HAP-1 (cell line): ENCODE measurements at regions not wholly inside any gene's neighbourhood (a gene's known extent, or its start where the extent isn't known, plus 50 kb on each side); places are given as distances from the start of the nearest gene placed in this dataset.
"Not testable (repeated sequence)": the region's sequence is repeated elsewhere in the genome, so short reads cannot be mapped to it uniquely, and the experiment has no call there.

ENCODE experiments used
- DNase-seq, 2 experiments: peaks; one replicate each; pipeline ENCODE4 v3.0.0-alpha.2; 2016 to 2020; ENCODE audit warnings: low spot score in 2 of 2
- H3K27me3 ChIP-seq: fragments of 250-450 bp; sonication (Bioruptor Pico); 2 replicates; pipeline ENCODE4 v1.5.1; 2020; ENCODE audit warnings: low read depth, mild to moderate bottlenecking, moderate library complexity
- H3K36me3 ChIP-seq: fragments of 250-450 bp; sonication (Bioruptor Pico); replicated peaks from 2 replicates; pipeline ENCODE4 v1.5.1; 2020; ENCODE audit warnings: mild to moderate bottlenecking
- H3K4me1 ChIP-seq: fragments of 250-450 bp; sonication (Bioruptor Pico); 2 replicates; pipeline ENCODE4 v1.5.1; 2020; ENCODE audit warnings: mild to moderate bottlenecking
- H3K4me3 ChIP-seq: fragments of 250-450 bp; sonication (Bioruptor Pico); 2 replicates; pipeline ENCODE4 v1.5.1; 2020; ENCODE audit warnings: mild to moderate bottlenecking, moderate library complexity
- H3K9me3 ChIP-seq: fragments of 250-450 bp; sonication (Bioruptor Pico); 2 replicates; pipeline ENCODE4 v1.5.1; 2020; ENCODE audit warnings: mild to moderate bottlenecking, moderate library complexity
- in situ Hi-C: fragments of 300-500 bp; cut with MboI; formaldehyde crosslinking; loops from 3 replicates; pipeline ENCODE4 v1.14.3; 2020; ENCODE audit warnings: low sequenced_read_pairs, inconsistent platforms, mixed read lengths

GRCh38 chr6:80921861-80922460 lies 815.5 kb downstream of the BCKDHB start:
- Histone ChIP-seq H3K4me3 (no peak overlapping the region), H3K36me3 (no peaks in the 10 kb centered on the region), H3K9me3 (no peaks in the 10 kb centered on the region), H3K4me1 (no peaks in the 10 kb centered on the region), H3K27me3 (no peaks in the 10 kb centered on the region)
- DNase-seq, result no peak
- in situ Hi-C loops, result no loop called here

DNA sequence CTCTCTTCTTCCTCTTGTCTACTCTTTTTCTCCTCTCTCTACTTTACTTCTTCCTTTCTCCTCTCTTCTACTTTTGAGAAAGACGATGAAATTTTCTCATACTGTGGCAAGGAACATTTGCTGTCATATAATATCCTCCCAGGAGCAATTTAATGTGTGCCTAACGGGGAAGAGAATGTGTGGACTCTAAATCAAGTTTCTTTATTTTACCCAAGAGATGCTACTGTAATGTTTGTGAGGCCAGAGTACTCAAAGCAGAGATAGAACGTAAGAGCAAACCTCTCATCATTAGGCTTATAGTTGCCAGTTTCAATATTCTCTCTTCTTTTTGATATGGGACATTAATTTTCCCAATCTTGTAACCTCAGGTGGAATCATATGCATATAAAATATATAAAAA lies 801.4 kb downstream of the BCKDHB start:
- H3K27me3 ChIP-seq, result no peaks in the 10 kb centered on the region
- DNase-seq, result no peak
- no peak overlapping the region for H3K4me3 ChIP-seq
- no peaks in the 10 kb centered on the region for H3K4me1 ChIP-seq
- H3K36me3 ChIP-seq, result no peaks in the 10 kb centered on the region
- in situ Hi-C loops, result no loop called here
- no peaks in the 10 kb centered on the region for H3K9me3 ChIP-seq

GRCh38 chr6:80903711-80904110 lies 797.2 kb downstream of the BCKDHB start:
- no peaks in the 10 kb centered on the region for H3K36me3 ChIP-seq
- H3K27me3 ChIP-seq, result no peaks in the 10 kb centered on the region
- in situ Hi-C loops, result no loop called here
- no peaks in the 10 kb centered on the region for H3K4me1 ChIP-seq
- H3K9me3 ChIP-seq, result no peaks in the 10 kb centered on the region
- DNase-seq, result no peak
- no peak overlapping the region for H3K4me3 ChIP-seq

- DNase-seq, result no peak
- no peak overlapping the region for H3K4me3 ChIP-seq
- in situ Hi-C loops, result no loop called here
Measured at GRCh38 chr6:80886475-80886874, 780.0 kb downstream of the BCKDHB start.

DNA sequence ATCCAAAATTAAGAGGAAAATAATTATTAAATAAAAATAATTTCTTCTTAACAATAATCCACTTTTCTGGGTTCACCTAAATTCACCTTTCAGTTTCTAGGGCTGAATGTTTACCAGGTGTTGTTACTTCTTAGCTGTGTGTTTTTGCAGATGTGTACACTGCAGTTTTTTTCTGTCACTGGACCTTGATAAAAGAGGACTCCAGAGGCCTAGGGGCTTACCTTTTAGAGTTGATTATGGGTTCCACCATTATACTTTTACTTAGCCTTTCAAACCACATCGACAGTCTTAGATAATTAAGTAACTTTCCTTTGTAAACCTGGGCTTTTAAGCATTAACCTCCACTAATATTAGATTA lies 766.5 kb downstream of the BCKDHB start:
- Histone ChIP-seq H3K27me3 (no peaks in the 10 kb centered on the region), H3K4me1 (no peaks in the 10 kb centered on the region), H3K4me3 (no peak overlapping the region), H3K36me3 (no peaks in the 10 kb centered on the region), H3K9me3 (no peaks in the 10 kb centered on the region)
- in situ Hi-C loops, result no loop called here
- no peak for DNase-seq

More at GRCh38 chr6:80886475-80886874, 780.0 kb downstream of the BCKDHB start:
- Histone ChIP-seq H3K4me1 (no peaks in the 10 kb centered on the region), H3K36me3 (no peaks in the 10 kb centered on the region), H3K27me3 (no peaks in the 10 kb centered on the region), H3K9me3 (no peaks in the 10 kb centered on the region)

- Histone ChIP-seq H3K4me3 (no peak overlapping the region), H3K4me1 (no peaks in the 10 kb centered on the region), H3K36me3 (no peaks in the 10 kb centered on the region), H3K27me3 (no peaks in the 10 kb centered on the region), H3K9me3 (no peaks in the 10 kb centered on the region)
- no peak for DNase-seq
- in situ Hi-C loops, result no loop called here
Measured at GRCh38 chr6:80872199-80872950, 765.9 kb downstream of the BCKDHB start.

DNA sequence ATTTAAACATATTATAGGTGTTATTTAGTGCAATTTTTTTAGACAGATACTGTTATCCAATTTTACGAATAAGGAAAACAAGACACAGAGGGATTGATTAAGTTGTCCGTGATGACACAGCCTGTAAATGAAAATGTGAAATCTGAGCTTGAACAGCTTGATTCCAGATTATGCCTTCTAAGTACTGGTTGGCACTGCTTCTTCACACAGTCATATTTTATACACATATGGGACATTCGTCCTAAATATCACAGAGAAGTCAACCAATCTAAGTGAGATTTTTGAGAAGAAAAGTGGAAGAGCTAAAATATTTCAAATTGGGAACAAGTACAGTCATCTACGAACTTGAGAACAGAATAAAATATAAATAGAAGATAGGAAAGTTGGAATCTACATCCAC lies 756.3 kb downstream of the BCKDHB start:
- no peak overlapping the region for H3K4me3 ChIP-seq
- in situ Hi-C loops, result no loop called here

GRCh38 chr6:80860107-80860506 lies 753.6 kb downstream of the BCKDHB start:
- in situ Hi-C loops, result no loop called here

More for the DNA sequence above, 756.3 kb downstream of the BCKDHB start:
- H3K36me3 ChIP-seq, result no peaks in the 10 kb centered on the region
- no peaks in the 10 kb centered on the region for H3K27me3 ChIP-seq
- no peak for DNase-seq
- H3K4me1 ChIP-seq, result no peaks in the 10 kb centered on the region
- no peaks in the 10 kb centered on the region for H3K9me3 ChIP-seq

GRCh38 chr6:80847973-80848372 lies 741.5 kb downstream of the BCKDHB start:
- DNase-seq, in situ Hi-C loops, H3K36me3 ChIP-seq, H3K4me3 ChIP-seq, H3K4me1 ChIP-seq, H3K27me3 ChIP-seq, H3K9me3 ChIP-seq: not testable (repeated sequence)

More at GRCh38 chr6:80860107-80860506, 753.6 kb downstream of the BCKDHB start:
- no peaks in the 10 kb centered on the region for H3K36me3 ChIP-seq
- no peak overlapping the region for H3K4me3 ChIP-seq
- no peak for DNase-seq
- no peaks in the 10 kb centered on the region for H3K27me3 ChIP-seq
- H3K4me1 ChIP-seq, result no peaks in the 10 kb centered on the region
- H3K9me3 ChIP-seq, result no peaks in the 10 kb centered on the region

GRCh38 chr6:80832337-80832736 lies 725.9 kb downstream of the BCKDHB start:
- Histone ChIP-seq H3K36me3 (no peaks in the 10 kb centered on the region), H3K9me3 (no peaks in the 10 kb centered on the region), H3K4me3 (no peak overlapping the region), H3K4me1 (no peaks in the 10 kb centered on the region), H3K27me3 (no peaks in the 10 kb centered on the region)
- no peak for DNase-seq
- in situ Hi-C loops, result no loop called here

DNA sequence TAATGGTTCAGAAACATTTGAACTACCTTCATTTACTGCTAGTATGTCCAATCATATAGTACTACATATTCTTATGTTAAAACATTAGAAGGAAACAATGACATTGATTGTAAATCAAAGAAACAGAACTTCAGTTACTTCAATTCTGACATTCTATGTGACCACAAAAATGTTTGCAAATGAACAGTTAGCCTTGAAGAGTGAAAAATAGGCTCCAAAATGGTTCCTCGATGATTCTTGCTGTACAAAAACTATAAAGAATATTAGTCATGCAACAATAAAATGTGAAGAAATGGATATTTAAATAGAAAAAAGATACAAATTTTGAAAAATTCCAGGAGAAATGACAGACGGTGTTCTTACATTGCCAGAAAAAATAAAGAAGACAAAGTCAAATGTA lies 686.9 kb downstream of the BCKDHB start:
- no peak for DNase-seq
- Histone ChIP-seq H3K27me3 (no peaks in the 10 kb centered on the region), H3K4me3 (no peak overlapping the region), H3K36me3 (no peaks in the 10 kb centered on the region), H3K9me3 (no peaks in the 10 kb centered on the region), H3K4me1 (no peaks in the 10 kb centered on the region)
- in situ Hi-C loops, result no loop called here

DNA sequence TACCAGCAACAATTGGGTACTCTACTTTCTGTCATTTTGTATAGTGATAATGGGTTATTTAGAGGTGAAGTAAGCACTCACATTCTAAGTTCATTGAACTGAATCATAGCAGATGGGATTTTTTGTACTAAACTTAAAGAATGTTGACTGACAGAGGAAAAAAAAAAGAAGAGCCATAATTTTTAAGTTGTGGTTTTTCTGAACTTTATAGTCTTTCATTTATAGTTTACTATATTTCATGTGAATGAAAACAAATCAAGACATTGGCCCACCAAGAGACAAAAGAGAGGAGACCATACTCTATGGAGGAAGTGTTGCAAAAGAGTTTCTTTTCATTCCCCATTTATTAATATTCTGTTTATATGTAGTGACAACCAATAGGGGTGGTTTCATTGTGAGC lies 685.7 kb downstream of the BCKDHB start:
- Histone ChIP-seq H3K27me3 (no peaks in the 10 kb centered on the region), H3K4me3 (no peak overlapping the region), H3K4me1 (no peaks in the 10 kb centered on the region), H3K9me3 (no peaks in the 10 kb centered on the region), H3K36me3 (no peaks in the 10 kb centered on the region)
- in situ Hi-C loops, result no loop called here
- no peak for DNase-seq

GRCh38 chr6:80789912-80790570 lies 683.6 kb downstream of the BCKDHB start:
- H3K4me1 ChIP-seq, result no peaks in the 10 kb centered on the region
- DNase-seq, result no peak
- no peaks in the 10 kb centered on the region for H3K27me3 ChIP-seq
- H3K9me3 ChIP-seq, result no peaks in the 10 kb centered on the region
- H3K36me3 ChIP-seq, result no peaks in the 10 kb centered on the region
- in situ Hi-C loops, result no loop called here
- no peak overlapping the region for H3K4me3 ChIP-seq

GRCh38 chr6:80783271-80783670 lies 676.8 kb downstream of the BCKDHB start:
- H3K36me3 ChIP-seq, H3K4me1 ChIP-seq, H3K4me3 ChIP-seq, in situ Hi-C loops, H3K9me3 ChIP-seq, DNase-seq, H3K27me3 ChIP-seq: not testable (repeated sequence)
